ENCODE measurements at regions not wholly inside any gene's neighbourhood (a gene's known extent, or its start where the extent isn't known, plus 50 kb on each side); places are given as distances from the start of the nearest gene placed in this dataset.
"Not testable (repeated sequence)": the region's sequence is repeated elsewhere in the genome, so short reads cannot be mapped to it uniquely, and the experiment has no call there.

GRCh38 chr16:75969120-75969519 is 242.8 kb upstream of the CPHXL start:
- TF ChIP-seq CTCF (conservative IDR thresholded peaks at IDR 0.05); EZH2 (IDR thresholded peaks at IDR 0.05; ENCODE audit: low read depth): not testable (repeated sequence)
